H1 (cell line): ENCODE measurements at regions not wholly inside any gene's neighbourhood (a gene's known extent, or its start where the extent isn't known, plus 50 kb on each side); places are given as distances from the start of the nearest gene placed in this dataset.

Experiments used
- CTCF ChIA-PET: fragments of 300-600 bp; sonication (Branson Sonifier 250); formaldehyde crosslinking; loops from one replicate; lab custom pipeline; 2021; ENCODE audit not compliant: partially characterized antibody; lab: Charles Lee
- POLR2A ChIA-PET: fragments of 300-600 bp; sonication (Branson Sonifier 250); formaldehyde crosslinking; loops from one replicate; lab custom pipeline; 2021; ENCODE audit warnings: inconsistent platforms; ENCODE audit not compliant: partially characterized antibody; lab: Charles Lee
- DNase-seq, 2 experiments: peaks; one replicate each; pipeline versions ENCODE4 v3.0.0 to v3.0.0-alpha.2; 2010 to 2022; ENCODE audit warnings: low spot score in 2 of 2, low read depth in 1 of 2, mixed read lengths in 1 of 2
- FAIRE-seq: peaks from 2 replicates; lab custom pipeline; 2011; peaks lifted over from hg19 to GRCh38; lab: Jason Lieb, UNC
- H2AFZ ChIP-seq: 2 replicates; pipeline ENCODE4 v1.8.1; 2012; ENCODE audit warnings: low read length, inconsistent platforms
- H2AK5ac ChIP-seq: 2 replicates; pipeline ENCODE4 v1.6.1; 2013; ENCODE audit warnings: low read depth, low read length
- H2BK120ac ChIP-seq: replicated peaks from 2 replicates; pipeline ENCODE3; 2013; ENCODE audit warnings: low read depth, low read length, inconsistent platforms
- H2BK12ac ChIP-seq: 2 replicates; pipeline ENCODE4 v1.6.1; 2013; ENCODE audit warnings: low read depth, low read length
- H2BK15ac ChIP-seq: 2 replicates; pipeline ENCODE4 v1.6.1; 2013; ENCODE audit warnings: low read length
- H2BK20ac ChIP-seq: 2 replicates; pipeline ENCODE4 v1.6.1; 2013; ENCODE audit warnings: low read length
- H2BK5ac ChIP-seq: 2 replicates; pipeline ENCODE4 v1.6.1; 2013; ENCODE audit warnings: low read depth, low read length
- H3K14ac ChIP-seq: 2 replicates; pipeline ENCODE4 v1.6.1; 2013; ENCODE audit warnings: inconsistent platforms; ENCODE audit not compliant: insufficient read length
- H3K18ac ChIP-seq: 2 replicates; pipeline ENCODE4 v1.6.1; 2013; ENCODE audit warnings: low read length; ENCODE audit errors: extremely low read depth
- H3K23ac ChIP-seq: 2 replicates; pipeline ENCODE4 v1.6.1; 2013; ENCODE audit warnings: inconsistent platforms; ENCODE audit not compliant: insufficient read length
- H3K23me2 ChIP-seq: 2 replicates; pipeline ENCODE4 v1.6.1; 2013; ENCODE audit warnings: low read depth, low read length
- H3K27ac ChIP-seq: 2 replicates; pipeline ENCODE4 v1.6.1; 2011; ENCODE audit warnings: low read depth, low read length, inconsistent platforms
- H3K27me3 ChIP-seq, 4 experiments: replicated peaks in 1 of 4; 1 replicate in 1 of 4; 2 replicates in 3 of 4; pipeline versions ENCODE4 v1.6.1 to v1.8.1; 2011 to 2013; ENCODE audit warnings: low read length in 3 of 4, mild to moderate bottlenecking in 3 of 4, inconsistent platforms in 2 of 4, mixed read lengths in 2 of 4, moderate library complexity in 1 of 4; ENCODE audit not compliant: control insufficient read depth in 3 of 4, insufficient read depth in 3 of 4; ENCODE audit errors: extremely low read depth in 1 of 4
- H3K36me3 ChIP-seq, 4 experiments: 2 replicates each; pipeline versions ENCODE4 v1.6.1 to v1.8.1; 2011 to 2013; ENCODE audit warnings: mild to moderate bottlenecking in 4 of 4, low read length in 3 of 4, moderate library complexity in 2 of 4, control low read depth in 1 of 4, inconsistent platforms in 1 of 4; ENCODE audit not compliant: insufficient read depth in 4 of 4, control insufficient read depth in 2 of 4
- H3K4ac ChIP-seq: replicated peaks from 2 replicates; pipeline ENCODE3; 2013; ENCODE audit warnings: low read length, low read depth, mixed read lengths, inconsistent platforms; ENCODE audit not compliant: insufficient read length
- H3K4me1 ChIP-seq, 4 experiments: replicated peaks in 1 of 4; 1 replicate in 1 of 4; 2 replicates in 3 of 4; pipeline versions ENCODE4 v1.6.1 to v1.8.1; 2011 to 2013; ENCODE audit warnings: low read length in 3 of 4, inconsistent platforms in 2 of 4, mixed read lengths in 1 of 4; ENCODE audit not compliant: insufficient read depth in 4 of 4, control insufficient read depth in 3 of 4
- H3K4me2 ChIP-seq, 2 experiments: 2 replicates each; pipeline versions ENCODE4 v1.6.1 to v1.8.1; 2011 to 2013; ENCODE audit warnings: low read depth in 2 of 2, low read length in 2 of 2, control low read depth in 1 of 2, inconsistent platforms in 1 of 2, mild to moderate bottlenecking in 1 of 2; ENCODE audit not compliant: insufficient read depth in 1 of 2
- H3K4me3 ChIP-seq, 4 experiments: fragments of 200-600, 300-600 bp in 1 of 4; sonication (generic), shearing (Covaris generic), sonication (Bioruptor Twin) in 1 of 4; 2 replicates each; pipeline versions ENCODE4 v1.5.1 to v1.8.1; 2011 to 2016; ENCODE audit warnings: low read length in 4 of 4, low read depth in 3 of 4, control low read depth in 2 of 4, inconsistent platforms in 2 of 4, mild to moderate bottlenecking in 2 of 4, mixed read lengths in 1 of 4, moderate library complexity in 1 of 4; ENCODE audit not compliant: insufficient read depth in 2 of 4; ENCODE audit errors: extremely low read depth in 1 of 4
- H3K56ac ChIP-seq: replicated peaks from 2 replicates; pipeline ENCODE3; 2013; ENCODE audit warnings: low read depth, mild to moderate bottlenecking, mixed read lengths, low read length, inconsistent platforms; ENCODE audit not compliant: insufficient read length
- H3K79me1 ChIP-seq: 2 replicates; pipeline ENCODE4 v1.6.1; 2013; ENCODE audit warnings: low read depth, low read length, control low read depth
- H3K79me2 ChIP-seq, 2 experiments: 2 replicates each; pipeline versions ENCODE4 v1.6.1 to v1.8.1; 2012 to 2013; ENCODE audit warnings: low read length in 2 of 2, mild to moderate bottlenecking in 2 of 2, inconsistent platforms in 1 of 2; ENCODE audit not compliant: insufficient read depth in 2 of 2, control insufficient read depth in 1 of 2
- H3K9ac ChIP-seq, 4 experiments: replicated peaks in 1 of 4; 1 replicate in 1 of 4; 2 replicates in 3 of 4; pipeline versions ENCODE4 v1.6.1 to v1.8.1; 2011 to 2013; ENCODE audit warnings: low read depth in 3 of 4, low read length in 3 of 4, control low read depth in 2 of 4, mild to moderate bottlenecking in 2 of 4, moderate library complexity in 2 of 4, inconsistent platforms in 1 of 4; ENCODE audit errors: extremely low read depth in 1 of 4
- H3K9me3 ChIP-seq, 2 experiments: 2 replicates each; pipeline versions ENCODE4 v1.6.1 to v1.8.1; 2012 to 2013; ENCODE audit warnings: mild to moderate bottlenecking in 2 of 2, moderate library complexity in 2 of 2, control low read depth in 1 of 2, inconsistent platforms in 1 of 2, low read depth in 1 of 2, low read length in 1 of 2, mixed read lengths in 1 of 2; ENCODE audit not compliant: insufficient read depth in 2 of 2
- H4K20me1 ChIP-seq, 2 experiments: replicated peaks in 1 of 2; 2 replicates each; pipeline versions ENCODE3 to v1.8.1; 2011 to 2013; ENCODE audit warnings: inconsistent platforms in 2 of 2, low read length in 2 of 2, mild to moderate bottlenecking in 1 of 2; ENCODE audit not compliant: insufficient read depth in 2 of 2, control insufficient read depth in 1 of 2
- H4K5ac ChIP-seq: 2 replicates; pipeline ENCODE4 v1.6.1; 2013; ENCODE audit warnings: low read length, low read depth, mixed read lengths, inconsistent platforms; ENCODE audit not compliant: insufficient read length
- H4K8ac ChIP-seq: 2 replicates; pipeline ENCODE4 v1.8.0; 2013; ENCODE audit warnings: mild to moderate bottlenecking, moderate library complexity, low read length, inconsistent platforms; ENCODE audit not compliant: insufficient read depth; ENCODE audit errors: extremely low read depth
- H4K91ac ChIP-seq: replicated peaks from 2 replicates; pipeline ENCODE3; 2013; ENCODE audit warnings: low read length, mixed read lengths, inconsistent platforms; ENCODE audit not compliant: insufficient read length
- CEBPB ChIP-seq: IDR thresholded peaks from 2 replicates; pipeline ENCODE4 v1.6.1; 2012; ENCODE audit warnings: low read depth, low read length
- GABPA ChIP-seq: IDR thresholded peaks from 2 replicates; pipeline ENCODE4 v1.6.1; 2011; ENCODE audit warnings: mild to moderate bottlenecking, low read length, moderate library complexity, borderline replicate concordance; ENCODE audit not compliant: insufficient read depth
- POLR2A ChIP-seq, 2 experiments: IDR thresholded peaks; 1 replicate in 1 of 2; 2 replicates in 1 of 2; pipeline ENCODE4 v1.6.1; 2011; ENCODE audit warnings: low read depth in 2 of 2, low read length in 2 of 2, mild to moderate bottlenecking in 2 of 2; ENCODE audit errors: control extremely low read depth in 1 of 2
- POLR2AphosphoS5 ChIP-seq: IDR thresholded peaks from 2 replicates; pipeline ENCODE4 v1.6.1; 2011; ENCODE audit warnings: low read depth, low read length
- POU5F1 ChIP-seq: IDR thresholded peaks from 2 replicates; pipeline ENCODE4 v1.6.1; 2011; ENCODE audit warnings: low read depth, mild to moderate bottlenecking, low read length, moderate library complexity
- RFX5 ChIP-seq: IDR thresholded peaks from 2 replicates; pipeline ENCODE4 v1.6.1; 2011; ENCODE audit warnings: low read depth, low read length, improper control_type of control experiment, borderline replicate concordance
- RNF2 ChIP-seq: fragments of 200-900, 300-1000 bp; sonication (generic); IDR thresholded peaks from 2 replicates; pipeline ENCODE4 v1.7.1; 2016; ENCODE audit warnings: borderline replicate concordance, low read depth, mild to moderate bottlenecking, antibody characterized with exemption, low read length; ENCODE audit not compliant: poor library complexity, severe bottlenecking; ENCODE audit errors: missing control alignments
- SIN3A ChIP-seq, 2 experiments: IDR thresholded peaks in 1 of 2; conservative IDR thresholded peaks in 1 of 2; 2 replicates each; pipeline ENCODE4 v1.6.1; 2011 to 2012; ENCODE audit warnings: low read length in 2 of 2, improper control_type of control experiment in 1 of 2, low read depth in 1 of 2, mild to moderate bottlenecking in 1 of 2
- SIX5 ChIP-seq: IDR thresholded peaks from 2 replicates; pipeline ENCODE4 v1.6.1; 2011; ENCODE audit warnings: mild to moderate bottlenecking, low read depth, low read length
- SUZ12 ChIP-seq: fragments of 200-600 bp; sonication (generic); IDR thresholded peaks from 2 replicates; pipeline ENCODE4 v1.6.1; 2012; ENCODE audit warnings: mild to moderate bottlenecking, inconsistent platforms, low read length, moderate library complexity, mixed read lengths
- TAF1 ChIP-seq: IDR thresholded peaks from 2 replicates; pipeline ENCODE4 v1.6.1; 2011; ENCODE audit warnings: mild to moderate bottlenecking, low read depth, low read length
- YY1 ChIP-seq: IDR thresholded peaks from 2 replicates; pipeline ENCODE4 v1.6.1; 2011; ENCODE audit warnings: low read depth, mild to moderate bottlenecking, low read length
- WGBS, 2 experiments: shearing (Covaris generic) in 1 of 2; methylation state at CpG; one replicate each; pipeline versions ENCODE4 v1.1.6 to v1.1.7; 2013 to 2015; ENCODE audit warnings: low lambda C conversion rate in 2 of 2, mixed read lengths in 2 of 2, inconsistent platforms in 1 of 2, low coverage in 1 of 2, missing lambda C conversion rate in 1 of 2; ENCODE audit not compliant: insufficient replicate concordance in 2 of 2, insufficient coverage in 1 of 2, insufficient read length in 1 of 2; ENCODE audit errors: extremely low coverage in 1 of 2, missing lambda C conversion rate in 1 of 2; 5-methylcytosine and 5-hydroxymethylcytosine counted together
- TF ChIP-seq, protein P1 (sequence below): IDR thresholded peaks from 2 replicates; pipeline ENCODE4 v1.6.1; 2011; ENCODE audit warnings: low read length, improper control_type of control experiment

GRCh38 chr3:127349501-127350171 is 61.8 kb upstream of the PRR20G start:
- ChIA-PET POLR2A (no interaction called here), CTCF (no interaction called here)
- no peak for FAIRE-seq
- no peak overlapping the region for H3K9ac ChIP-seq
- H3K4me2 ChIP-seq: no peak overlapping the region
- 86% methylated on average over 17 of the region's 19 CpGs; no CpG with 5 or more reads in 1 of the 2 experiments for WGBS, 2 experiments
- peaks cover 0 to 2% of the 10 kb centered on the region in 2 experiments; a peak in 1 of 4 replicates for H3K9me3 ChIP-seq
- no peak overlapping the region for H3K56ac ChIP-seq
- H3K4me1 ChIP-seq: peaks cover 0 to 5% (median 0%) of the 10 kb centered on the region in 4 experiments; a peak in 2 of 7 replicates
- H3K79me1 ChIP-seq: no peaks in the 10 kb centered on the region
- H2AK5ac ChIP-seq: no peak overlapping the region
- peak overlapping the region; percentile 17; the same call in 1 of the 2 replicates for H2BK12ac ChIP-seq
- no peaks in the 10 kb centered on the region for H3K36me3 ChIP-seq
- no peak overlapping the region for H4K8ac ChIP-seq
- no peak overlapping the region for H3K14ac ChIP-seq
- no peaks in the 10 kb centered on the region for H3K79me2 ChIP-seq
- peaks cover 2% of the 10 kb centered on the region; the same call in 1 of the 2 replicates for H3K23me2 ChIP-seq
- no peak overlapping the region for H3K18ac ChIP-seq
- no peak overlapping the region for H3K27ac ChIP-seq
- H3K27me3 ChIP-seq: no peaks in the 10 kb centered on the region; a peak in 1 of 7 replicates
- peak overlapping the region; percentile 40; the same call in 1 of the 2 replicates for H2AFZ ChIP-seq
- no peak overlapping the region for H3K23ac ChIP-seq
- no peak overlapping the region for H3K4me3 ChIP-seq
- H3K4ac ChIP-seq: no peak overlapping the region
- no peak overlapping the region for H2BK5ac ChIP-seq
- DNase-seq: peak in 1 of 2 experiments; percentile 46
- no peak overlapping the region for H4K91ac ChIP-seq
- no peak overlapping the region for H2BK15ac ChIP-seq
- no peak overlapping the region for H2BK120ac ChIP-seq
- H2BK20ac ChIP-seq: no peak overlapping the region
- H4K5ac ChIP-seq: no peak overlapping the region
- no peaks in the 10 kb centered on the region for H4K20me1 ChIP-seq
- TF ChIP-seq, protein P1, sequence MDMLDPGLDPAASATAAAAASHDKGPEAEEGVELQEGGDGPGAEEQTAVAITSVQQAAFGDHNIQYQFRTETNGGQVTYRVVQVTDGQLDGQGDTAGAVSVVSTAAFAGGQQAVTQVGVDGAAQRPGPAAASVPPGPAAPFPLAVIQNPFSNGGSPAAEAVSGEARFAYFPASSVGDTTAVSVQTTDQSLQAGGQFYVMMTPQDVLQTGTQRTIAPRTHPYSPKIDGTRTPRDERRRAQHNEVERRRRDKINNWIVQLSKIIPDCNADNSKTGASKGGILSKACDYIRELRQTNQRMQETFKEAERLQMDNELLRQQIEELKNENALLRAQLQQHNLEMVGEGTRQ: no peak
- TF ChIP-seq SIN3A (conservative IDR thresholded peaks at IDR 0.05 in 1 of 2, IDR thresholded peaks at IDR 0.05 in 1 of 2; ENCODE audit: low read depth in 1 of 2, low read length in 2 of 2) (no peak), TAF1 (no peak), RNF2 (no peak), GABPA (no peak), POU5F1 (no peak), CEBPB (no peak), SIX5 (no peak), RFX5 (no peak), SUZ12 (no peak), YY1 (no peak), POLR2AphosphoS5 (no peak), POLR2A (IDR thresholded peaks at IDR 0.05; ENCODE audit: control extremely low read depth in 1 of 2, low read depth in 2 of 2, low read length in 2 of 2) (no peak)
